Cardiac fibroblast (primary cell): ENCODE measurements at regions not wholly inside any gene's neighbourhood (a gene's known extent, or its start where the extent isn't known, plus 50 kb on each side); places are given as distances from the start of the nearest gene placed in this dataset.

Experiments
- DNase-seq, 2 donors: peaks; one replicate each; pipeline versions ENCODE4 v3.0.0 to v3.0.0-alpha.2; 2010; ENCODE audit warnings: low read depth in 2 of 2
- H3K4me3 ChIP-seq, 2 donors: replicated peaks in 1 of 2; 1 replicate in 1 of 2; 2 replicates in 1 of 2; pipeline ENCODE4 v1.5.1; 2011; ENCODE audit warnings: low read depth in 2 of 2, low read length in 2 of 2, mild to moderate bottlenecking in 2 of 2, moderate library complexity in 1 of 2
- CTCF ChIP-seq: IDR thresholded peaks from one replicate; pipeline ENCODE4 v1.5.1; 2011; ENCODE audit warnings: low read depth, mild to moderate bottlenecking, low read length, inconsistent platforms

DNA sequence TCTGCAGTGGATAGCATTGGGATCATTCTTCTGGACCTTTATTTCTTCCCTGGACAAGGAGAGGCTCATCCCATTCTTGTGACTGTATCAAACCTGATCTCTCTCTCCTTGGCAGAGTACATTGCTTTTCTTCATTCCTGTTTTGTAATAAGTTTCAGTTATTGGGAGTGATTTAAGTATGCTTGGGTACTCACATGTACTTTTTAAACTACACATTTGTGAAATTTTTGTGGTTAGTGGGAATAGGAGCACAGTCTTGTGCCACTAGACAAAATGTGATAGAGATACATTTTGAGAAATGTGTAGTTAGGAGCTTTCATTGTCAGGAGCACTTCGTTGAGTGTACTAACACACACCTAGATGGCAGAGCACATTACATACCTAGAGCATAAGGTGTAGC, 262.6 kb downstream of the C3orf38 start:
- no peak for DNase-seq
- no peak for TF ChIP-seq CTCF
- H3K4me3 ChIP-seq = no peak overlapping the region

GRCh38 chr3:88416436-88416835, 266.7 kb downstream of the C3orf38 start:
- DNase-seq = no peak
- no peak overlapping the region for H3K4me3 ChIP-seq
- TF ChIP-seq CTCF = no peak

DNA sequence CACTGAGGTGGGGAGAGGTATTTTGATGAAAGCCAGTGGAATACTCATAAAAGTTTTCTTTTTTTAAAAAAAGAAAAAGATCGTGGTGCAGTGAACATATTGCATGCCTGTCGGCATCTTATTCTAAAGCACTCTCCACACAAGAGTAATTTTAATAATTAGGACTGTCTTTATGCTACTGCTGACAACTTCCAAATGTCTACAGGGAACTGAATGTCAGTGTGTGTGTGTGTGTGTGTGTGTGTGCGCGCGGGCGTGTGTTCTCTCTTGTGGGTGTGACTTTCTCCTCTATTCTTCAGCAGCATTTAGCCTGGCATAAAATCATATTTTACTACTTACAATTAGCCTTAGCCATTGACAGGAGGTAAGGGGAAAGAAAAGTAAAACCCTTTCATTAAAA, 268.5 kb downstream of the C3orf38 start:
- no peak overlapping the region for H3K4me3 ChIP-seq
- TF ChIP-seq CTCF = no peak
- DNase-seq = no peak

DNA sequence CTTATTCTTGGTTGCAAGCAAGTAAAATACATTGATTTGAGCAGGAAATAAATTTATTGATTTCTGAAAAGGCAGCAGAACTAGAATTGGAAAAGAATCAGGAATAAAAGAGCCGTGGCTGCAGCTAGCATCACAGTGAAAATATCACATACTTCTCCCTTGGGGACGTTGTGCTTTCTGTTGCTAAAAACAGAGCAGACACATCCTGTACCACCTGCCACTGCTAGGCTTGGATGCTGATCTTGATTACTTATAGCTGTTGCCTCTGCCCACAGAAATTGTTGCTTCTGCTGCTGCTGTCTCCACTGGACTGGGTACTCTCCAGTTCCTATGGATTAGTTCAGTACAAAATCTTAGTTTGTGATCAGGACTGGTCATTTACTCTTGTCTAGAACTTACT, 283.8 kb downstream of the C3orf38 start:
- H3K4me3 ChIP-seq = no peak overlapping the region
- TF ChIP-seq CTCF = no peak
- DNase-seq = no peak

- no peak overlapping the region for H3K4me3 ChIP-seq
- DNase-seq = no peak
- TF ChIP-seq CTCF = no peak
These were observed 284.2 kb downstream of the C3orf38 start for GRCh38 chr3:88434001-88434400.

DNA sequence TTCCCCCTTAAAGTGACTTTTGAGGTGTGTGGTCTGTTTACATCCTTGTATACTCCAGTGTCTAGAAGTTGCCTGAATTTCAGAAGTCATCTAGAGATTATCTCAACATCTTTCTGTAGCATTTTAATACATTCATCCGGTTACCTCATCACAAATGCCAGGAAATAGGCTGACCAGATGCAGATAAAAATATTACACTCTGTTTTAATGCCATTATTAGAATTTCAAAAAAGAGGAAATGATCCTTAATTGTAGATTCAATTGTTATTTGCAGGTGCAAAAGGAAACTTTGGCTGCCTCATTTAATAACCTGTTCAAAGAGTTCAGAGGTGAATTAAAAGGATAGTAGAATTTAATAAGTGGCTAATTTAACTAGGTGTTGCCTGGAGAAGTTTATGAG, 290.9 kb downstream of the C3orf38 start:
- no peak for TF ChIP-seq CTCF
- DNase-seq = no peak

DNA sequence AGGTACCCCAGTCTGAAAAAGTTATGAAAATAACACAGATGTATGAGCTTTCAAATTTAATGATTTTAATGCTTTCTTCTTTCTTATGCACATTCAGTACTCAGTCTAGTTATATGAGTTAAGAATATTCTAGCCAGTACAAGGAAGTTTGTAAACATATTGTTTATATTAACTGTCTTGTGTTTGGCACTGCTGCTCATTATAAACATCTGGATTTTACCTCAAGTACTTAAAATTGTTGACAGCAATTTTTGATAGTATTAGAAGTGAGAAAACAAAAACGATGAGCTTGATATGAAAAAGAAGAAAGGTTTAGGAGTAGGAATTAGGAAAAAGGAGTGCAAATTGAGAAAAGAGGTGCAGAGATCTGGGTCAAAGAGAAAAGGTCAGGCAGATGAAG, 293.3 kb downstream of the C3orf38 start:
- no peak for DNase-seq
- no peak overlapping the region for H3K4me3 ChIP-seq
- TF ChIP-seq CTCF = no peak

More for the DNA sequence above, 290.9 kb downstream of the C3orf38 start:
- no peak overlapping the region for H3K4me3 ChIP-seq
